MCF 10A (cell line): ENCODE measurements at regions not wholly inside any gene's neighbourhood (a gene's known extent, or its start where the extent isn't known, plus 50 kb on each side); places are given as distances from the start of the nearest gene placed in this dataset.

Experiments used
- BruUV-seq: library from RNA; stranded (reverse); fragments of 400-500 nt; replicated peaks from 2 replicates; lab custom pipeline; 2021; lab: Mats Ljungman, UMichigan
- CTCF ChIA-PET: fragments of 300-600 bp; sonication (Branson Sonifier 250); formaldehyde crosslinking; extraction: SDS; loops from one replicate; lab custom pipeline; 2021; ENCODE audit warnings: antibody characterized with exemption, inconsistent platforms; lab: Yijun Ruan, JAX
- POLR2A ChIA-PET: fragments of 300-600, 350-650 bp; sonication (Branson Sonifier 250); formaldehyde crosslinking; extraction: SDS; loops from one replicate; lab custom pipeline; 2020; ENCODE audit warnings: antibody characterized with exemption, inconsistent platforms; lab: Yijun Ruan, JAX
- DNase-seq: peaks from one replicate; pipeline ENCODE4 v3.0.0-alpha.2; 2018; ENCODE audit not compliant: unreplicated experiment
- H3K27ac Mint-ChIP-seq: one replicate; pipeline ENCODE4 v1.8.0; 2022; ENCODE audit warnings: mild to moderate bottlenecking, low read depth, mixed read lengths; ENCODE audit not compliant: unreplicated experiment
- H3K27me3 Mint-ChIP-seq: one replicate; pipeline ENCODE4 v1.8.0; 2022; ENCODE audit warnings: mixed read lengths; ENCODE audit not compliant: insufficient read depth, unreplicated experiment
- H3K36me3 Mint-ChIP-seq: one replicate; pipeline ENCODE4 v1.8.0; 2022; ENCODE audit warnings: mild to moderate bottlenecking, moderate library complexity, mixed read lengths; ENCODE audit not compliant: insufficient read depth, unreplicated experiment
- H3K4me1 Mint-ChIP-seq: one replicate; pipeline ENCODE4 v1.8.0; 2022; ENCODE audit warnings: mixed read lengths; ENCODE audit not compliant: insufficient read depth, unreplicated experiment
- H3K4me3 Mint-ChIP-seq: one replicate; pipeline ENCODE4 v1.8.0; 2022; ENCODE audit warnings: mild to moderate bottlenecking, moderate library complexity, mixed read lengths; ENCODE audit not compliant: unreplicated experiment
- H3K9me3 Mint-ChIP-seq: one replicate; pipeline ENCODE4 v1.8.0; 2022; ENCODE audit warnings: mixed read lengths; ENCODE audit not compliant: unreplicated experiment
- intact Hi-C: fragments of 100-400 bp; cut with micrococcal nuclease; formaldehyde crosslinking; loops from 2 replicates; pipeline ENCODE4 v1.14.1; 2022
- TF ChIP-seq, protein P1 (sequence below): fragments of 200-600 bp; IDR thresholded peaks from one replicate; pipeline ENCODE4 v1.8.0; 2022; ENCODE audit warnings: antibody characterized with exemption, mild to moderate bottlenecking; ENCODE audit not compliant: unreplicated experiment

DNA sequence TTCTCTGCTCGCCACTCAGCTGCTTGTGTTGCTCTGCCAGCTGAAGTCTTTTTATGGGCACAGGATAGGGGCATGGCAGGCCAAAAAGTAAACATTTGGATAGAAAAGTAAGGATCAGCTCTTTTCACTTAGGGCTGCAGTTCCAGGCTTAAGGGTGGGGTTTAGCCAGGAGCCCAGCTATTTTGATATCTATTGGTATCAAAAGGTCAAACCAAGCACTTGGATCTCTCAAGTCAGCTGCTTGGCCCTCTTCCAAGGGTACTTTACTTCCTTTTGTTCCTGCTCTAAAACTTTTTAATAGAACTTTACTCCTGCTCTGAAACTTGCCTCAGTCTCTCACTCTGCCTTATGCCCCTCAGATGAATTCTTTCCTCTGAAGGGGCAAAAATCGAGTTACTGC lies 55.7 kb upstream of the ABCC4 start:
- peaks cover 10% of the 10 kb centered on the region for H3K4me1 Mint-ChIP-seq
- peaks cover 6% of the 10 kb centered on the region for H3K27me3 Mint-ChIP-seq
- H3K36me3 Mint-ChIP-seq = no peaks in the 10 kb centered on the region

DNA sequence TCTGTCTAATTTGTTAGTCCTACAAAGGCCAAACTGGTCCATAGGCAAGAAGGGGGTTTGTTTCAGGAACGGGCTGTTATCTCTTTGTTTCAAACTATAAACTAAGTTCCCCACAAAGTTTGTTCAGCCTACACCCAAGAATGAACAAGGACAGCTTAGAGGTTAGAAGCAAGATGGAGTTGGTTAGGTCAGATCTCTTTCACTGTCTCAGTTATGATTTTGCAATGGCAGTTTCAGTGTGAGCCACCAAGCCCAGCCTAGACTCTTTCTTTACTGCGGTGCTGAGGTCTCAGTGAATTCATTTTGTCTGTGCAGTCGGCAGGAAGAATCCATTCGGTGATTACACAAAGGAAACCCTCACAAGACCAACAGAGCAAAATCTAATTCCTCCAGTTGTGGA lies 56.6 kb upstream of the ABCC4 start:
- CTCF ChIA-PET = interaction anchor here (1.0 kb wide), 1 partner anchor 168 kb away, joined by 5 read pairs; no protein-coding TSS in a partner anchor
- BruUV-seq = no TSS peak
- peaks cover 12% of the 10 kb centered on the region for H3K27me3 Mint-ChIP-seq
- H3K27ac Mint-ChIP-seq = no peak overlapping the region
- TF ChIP-seq, protein P1, sequence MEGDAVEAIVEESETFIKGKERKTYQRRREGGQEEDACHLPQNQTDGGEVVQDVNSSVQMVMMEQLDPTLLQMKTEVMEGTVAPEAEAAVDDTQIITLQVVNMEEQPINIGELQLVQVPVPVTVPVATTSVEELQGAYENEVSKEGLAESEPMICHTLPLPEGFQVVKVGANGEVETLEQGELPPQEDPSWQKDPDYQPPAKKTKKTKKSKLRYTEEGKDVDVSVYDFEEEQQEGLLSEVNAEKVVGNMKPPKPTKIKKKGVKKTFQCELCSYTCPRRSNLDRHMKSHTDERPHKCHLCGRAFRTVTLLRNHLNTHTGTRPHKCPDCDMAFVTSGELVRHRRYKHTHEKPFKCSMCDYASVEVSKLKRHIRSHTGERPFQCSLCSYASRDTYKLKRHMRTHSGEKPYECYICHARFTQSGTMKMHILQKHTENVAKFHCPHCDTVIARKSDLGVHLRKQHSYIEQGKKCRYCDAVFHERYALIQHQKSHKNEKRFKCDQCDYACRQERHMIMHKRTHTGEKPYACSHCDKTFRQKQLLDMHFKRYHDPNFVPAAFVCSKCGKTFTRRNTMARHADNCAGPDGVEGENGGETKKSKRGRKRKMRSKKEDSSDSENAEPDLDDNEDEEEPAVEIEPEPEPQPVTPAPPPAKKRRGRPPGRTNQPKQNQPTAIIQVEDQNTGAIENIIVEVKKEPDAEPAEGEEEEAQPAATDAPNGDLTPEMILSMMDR = no peak
- intact Hi-C loops = no loop called here
- H3K9me3 Mint-ChIP-seq = no peaks in the 10 kb centered on the region
- peaks cover 6% of the 10 kb centered on the region for H3K4me1 Mint-ChIP-seq
- H3K4me3 Mint-ChIP-seq = no peak overlapping the region
- POLR2A ChIA-PET = no interaction called here
- H3K36me3 Mint-ChIP-seq = no peaks in the 10 kb centered on the region
- DNase-seq = no peak

More for the DNA sequence above, 55.7 kb upstream of the ABCC4 start:
- H3K9me3 Mint-ChIP-seq = no peaks in the 10 kb centered on the region
- ChIA-PET POLR2A (no interaction called here), CTCF (no interaction called here)
- TF ChIP-seq, protein P1 = no peak
- no peak overlapping the region for H3K27ac Mint-ChIP-seq
- BruUV-seq = no TSS peak
- no peak for DNase-seq
- intact Hi-C loops = no loop called here
- H3K4me3 Mint-ChIP-seq = no peak overlapping the region

DNA sequence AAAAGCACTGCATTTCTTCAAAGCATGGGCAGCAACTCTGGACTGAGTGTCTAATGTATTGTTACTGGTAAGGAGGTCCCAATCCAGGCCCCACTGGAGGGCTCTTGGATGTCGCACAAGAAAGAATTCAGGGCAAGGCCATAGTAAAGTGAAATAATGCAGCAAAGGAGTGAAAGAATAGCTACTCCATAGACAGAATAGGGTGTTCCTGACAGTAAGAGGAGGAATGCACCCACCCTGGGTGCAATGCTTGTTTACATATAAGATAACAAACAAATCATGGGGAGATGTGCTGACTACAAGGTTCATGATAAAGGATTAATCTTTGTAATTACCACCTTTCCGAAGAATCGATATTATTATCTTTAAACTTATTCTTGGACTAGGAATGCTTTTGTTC lies 58.8 kb upstream of the ABCC4 start:
- Mint-ChIP-seq H3K9me3 (no peaks in the 10 kb centered on the region), H3K27ac (no peak overlapping the region), H3K4me1 (no peaks in the 10 kb centered on the region), H3K4me3 (no peak overlapping the region), H3K36me3 (no peaks in the 10 kb centered on the region), H3K27me3 (peaks cover 12% of the 10 kb centered on the region)
- intact Hi-C loops = no loop called here
- ChIA-PET POLR2A (no interaction called here), CTCF (interaction anchor here (2.0 kb wide), 1 partner anchor 17 kb away, joined by 5 read pairs; no protein-coding TSS in a partner anchor)
- TF ChIP-seq, protein P1 = no peak
- BruUV-seq = no TSS peak
- no peak for DNase-seq

DNA sequence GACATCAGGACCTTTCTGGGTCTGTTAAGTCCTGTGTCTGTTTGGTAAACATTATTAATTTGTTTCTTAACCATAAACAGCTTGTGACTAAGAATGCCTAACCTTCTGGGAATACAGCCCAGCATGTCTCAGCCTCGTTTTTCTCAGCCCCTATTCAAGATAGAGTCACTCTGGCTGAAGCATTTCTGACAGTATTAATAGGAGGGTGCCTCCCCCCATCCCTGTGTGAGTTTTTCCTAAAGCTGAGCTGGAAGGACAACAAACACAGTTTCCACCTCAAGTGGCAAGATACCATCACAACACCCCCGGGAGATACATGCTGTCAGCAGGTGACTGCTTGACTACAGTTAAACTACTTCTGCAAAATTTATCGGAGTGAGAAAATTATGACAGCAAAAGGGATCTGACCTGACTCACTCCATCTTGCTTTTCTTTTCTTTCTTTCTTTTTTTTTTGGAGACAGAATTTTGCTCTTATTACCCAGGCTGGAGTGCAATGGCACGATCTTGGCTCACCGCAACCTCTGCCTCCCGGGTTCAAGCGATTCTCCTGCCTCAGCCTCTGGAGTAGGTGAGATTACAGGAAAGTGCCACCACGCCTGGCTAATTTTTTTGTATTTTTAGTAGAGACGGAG lies 59.3 kb upstream of the ABCC4 start:
- Mint-ChIP-seq H3K27me3 (peaks cover 12% of the 10 kb centered on the region), H3K27ac (no peak overlapping the region), H3K4me1 (no peaks in the 10 kb centered on the region), H3K36me3 (no peaks in the 10 kb centered on the region), H3K4me3 (no peak overlapping the region), H3K9me3 (no peaks in the 10 kb centered on the region)
- TF ChIP-seq, protein P1 = no peak
- BruUV-seq = no TSS peak
- intact Hi-C loops = no loop called here
- CTCF ChIA-PET = interaction anchor here (2.0 kb wide), 1 partner anchor 16 kb away, joined by 5 read pairs; no protein-coding TSS in a partner anchor
- POLR2A ChIA-PET = no interaction called here
- no peak for DNase-seq
